ENCODE measurements at regions not wholly inside any gene's neighbourhood (a gene's known extent, or its start where the extent isn't known, plus 50 kb on each side); places are given as distances from the start of the nearest gene placed in this dataset.

GRCh38 chr18:46318356-46318755, 214.2 kb downstream of the HAUS1 start:
- TF ChIP-seq EZH2 (IDR thresholded peaks at IDR 0.05; ENCODE audit: borderline replicate concordance, insufficient read depth, low read depth, low read length, poor library complexity, severe bottlenecking), result no peak
- no peak for TF ChIP-seq CTCF (IDR thresholded peaks at IDR 0.05)

All from B cell (primary cell).